Right lobe of liver (tissue), 6 donors: ENCODE measurements at regions not wholly inside any gene's neighbourhood (a gene's known extent, or its start where the extent isn't known, plus 50 kb on each side); places are given as distances from the start of the nearest gene placed in this dataset.

ENCODE experiments used
- ATAC-seq, 4 donors: fragments of 200-7000 bp; cut with Tn5 transposase; one replicate each; pipeline ENCODE4 v1.9.1; 2020; ENCODE audit warnings: mild to moderate bottlenecking in 4 of 4, moderate library complexity in 4 of 4
- DNase-seq, 3 donors: peaks; one replicate each; pipeline ENCODE4 v3.0.0-alpha.2; 2020
- H3K27ac ChIP-seq, 3 donors: fragments of 200-600 bp; one replicate each; pipeline ENCODE4 v1.8.0; 2022
- H3K27me3 ChIP-seq, 2 donors: fragments of 200-600 bp; one replicate each; pipeline ENCODE4 v1.8.0; 2022
- H3K36me3 ChIP-seq, 4 donors: fragments of 200-600 bp; sonication (generic) in 1 of 4; one replicate each; pipeline versions ENCODE4 v1.5.1 to v1.8.0; 2017 to 2022; ENCODE audit warnings: control low read depth in 1 of 4
- H3K4me1 ChIP-seq, 4 donors: fragments of 200-600 bp; sonication (generic) in 1 of 4; one replicate each; pipeline versions ENCODE4 v1.5.1 to v1.8.0; 2017 to 2022; ENCODE audit warnings: control low read depth in 1 of 4
- H3K4me3 ChIP-seq, 3 donors: fragments of 200-600 bp; one replicate each; pipeline ENCODE4 v1.8.0; 2022
- H3K9me3 ChIP-seq, 4 donors: fragments of 200-600 bp; sonication (generic) in 1 of 4; one replicate each; pipeline versions ENCODE4 v1.5.1 to v1.8.0; 2017 to 2022; ENCODE audit warnings: control low read depth in 1 of 4
- CTCF ChIP-seq, 4 donors: fragments of 200-600 bp in 3 of 4; fragments of 450-650 bp in 1 of 4; IDR thresholded peaks; one replicate each; pipeline versions ENCODE4 v1.5.1 to v1.8.0; 2016 to 2022; ENCODE audit warnings: antibody characterized with exemption in 4 of 4, mild to moderate bottlenecking in 2 of 4
- POLR2A ChIP-seq: fragments of 450-650 bp; IDR thresholded peaks from one replicate; pipeline ENCODE4 v1.6.1; 2017; ENCODE audit warnings: antibody characterized with exemption, mild to moderate bottlenecking
- WGBS: methylation state at CpG from one replicate; pipeline ENCODE4 v1.1.6; 2018; ENCODE audit warnings: low coverage, low lambda C conversion rate; ENCODE audit not compliant: insufficient coverage; ENCODE audit errors: missing lambda C conversion rate; 5-methylcytosine and 5-hydroxymethylcytosine counted together
- intact Hi-C, 2 donors: fragments of 100-400 bp; cut with DNase I; formaldehyde crosslinking; loops; one replicate each; pipeline versions ENCODE4 v1.11.2 to v1.14.1; 2022
- donor health status: DM: no; HTN: yes; CAD: no.
- donor health status: DM: no; HTN: no; CAD: no.
- donor health status: DM: no; HTN: no; CAD: no.
- donor health status: DM: no; HTN: yes; CAD: no.
- donor health status: DM: no; HTN: yes; CAD: no.

- Histone ChIP-seq H3K4me1 (no peaks in the 10 kb centered on the region), H3K9me3 (no peaks in the 10 kb centered on the region), H3K4me3 (no peak overlapping the region), H3K27ac (no peak overlapping the region), H3K27me3 (no peaks in the 10 kb centered on the region), H3K36me3 (no peaks in the 10 kb centered on the region)
- TF ChIP-seq POLR2A (no peak), CTCF (IDR thresholded peaks at IDR 0.05) (no peak)
- intact Hi-C loops = no loop called here
- 61% methylated on average over 4 of the region's 4 CpGs for WGBS
- ATAC-seq (no peak), DNase-seq (no peak)
Observed at GRCh38 chr10:108708363-108708762, 1214.9 kb downstream of the XPNPEP1 start.

GRCh38 chr10:108696792-108697477 is 1226.4 kb downstream of the XPNPEP1 start:
- no peak for TF ChIP-seq CTCF (IDR thresholded peaks at IDR 0.05)
- ATAC-seq = no peak
- Histone ChIP-seq H3K27ac (no peak overlapping the region), H3K9me3 (no peaks in the 10 kb centered on the region), H3K36me3 (no peaks in the 10 kb centered on the region), H3K27me3 (no peaks in the 10 kb centered on the region), H3K4me3 (no peak overlapping the region), H3K4me1 (no peaks in the 10 kb centered on the region)
- no peak for DNase-seq
- intact Hi-C loops = no loop called here
- WGBS = 70% methylated on average over 4 of the region's 4 CpGs

GRCh38 chr10:108691126-108691525 is 1232.2 kb downstream of the XPNPEP1 start:
- ATAC-seq = no peak

GRCh38 chr10:108690530-108690929 is 1232.8 kb downstream of the XPNPEP1 start:
- ATAC-seq = no peak
- no peaks in the 10 kb centered on the region for H3K36me3 ChIP-seq
- H3K27me3 ChIP-seq = no peaks in the 10 kb centered on the region
- TF ChIP-seq CTCF (IDR thresholded peaks at IDR 0.05) = no peak
- no peak for TF ChIP-seq POLR2A
- no peaks in the 10 kb centered on the region for H3K4me1 ChIP-seq
- WGBS = 86% methylated on average over 6 of the region's 6 CpGs
- no peak overlapping the region for H3K4me3 ChIP-seq
- no peak for DNase-seq
- H3K27ac ChIP-seq = no peak overlapping the region
- intact Hi-C loops = no loop called here
- H3K9me3 ChIP-seq = no peaks in the 10 kb centered on the region

More at GRCh38 chr10:108691126-108691525, 1232.2 kb downstream of the XPNPEP1 start:
- H3K27ac ChIP-seq = no peak overlapping the region
- H3K9me3 ChIP-seq = no peaks in the 10 kb centered on the region
- intact Hi-C loops = no loop called here
- DNase-seq = no peak
- TF ChIP-seq CTCF (IDR thresholded peaks at IDR 0.05) = no peak
- TF ChIP-seq POLR2A = no peak
- WGBS = 54% methylated on average over 1 of the region's 1 CpG
- H3K4me1 ChIP-seq = no peaks in the 10 kb centered on the region
- H3K27me3 ChIP-seq = no peaks in the 10 kb centered on the region
- H3K36me3 ChIP-seq = no peaks in the 10 kb centered on the region
- H3K4me3 ChIP-seq = no peak overlapping the region

GRCh38 chr10:108689891-108690290 is 1233.4 kb downstream of the XPNPEP1 start:
- TF ChIP-seq POLR2A (no peak), CTCF (IDR thresholded peaks at IDR 0.05) (no peak)
- no peak overlapping the region for H3K4me3 ChIP-seq
- intact Hi-C loops = no loop called here
- no peaks in the 10 kb centered on the region for H3K4me1 ChIP-seq
- DNase-seq = no peak
- H3K36me3 ChIP-seq = no peaks in the 10 kb centered on the region
- H3K27ac ChIP-seq = no peak overlapping the region
- no peak for ATAC-seq
- H3K27me3 ChIP-seq = no peaks in the 10 kb centered on the region
- H3K9me3 ChIP-seq = no peaks in the 10 kb centered on the region
